Keratinocyte (primary cell): ENCODE measurements at regions not wholly inside any gene's neighbourhood (a gene's known extent, or its start where the extent isn't known, plus 50 kb on each side); places are given as distances from the start of the nearest gene placed in this dataset.
"Not testable (repeated sequence)": the region's sequence is repeated elsewhere in the genome, so short reads cannot be mapped to it uniquely, and the experiment has no call there.

Experiments
- DNase-seq: peaks from one replicate; pipeline ENCODE4 v3.0.0-alpha.2; 2011; ENCODE audit warnings: low read depth, missing footprints, low spot score
- FAIRE-seq: peaks from 2 replicates; lab custom pipeline; 2011; peaks lifted over from hg19 to GRCh38; lab: Jason Lieb, UNC
- H2AFZ ChIP-seq: 2 replicates; pipeline ENCODE4 v1.6.0; 2012; ENCODE audit warnings: low read length, control low read depth, inconsistent platforms; ENCODE audit not compliant: control insufficient read depth
- H3K27ac ChIP-seq: 2 replicates; pipeline ENCODE4 v1.5.1; 2011; ENCODE audit warnings: low read length; ENCODE audit not compliant: control insufficient read depth, insufficient read depth
- H3K27me3 ChIP-seq: 3 replicates; pipeline ENCODE4 v1.6.0; 2011; ENCODE audit warnings: low read length; ENCODE audit not compliant: control insufficient read depth, insufficient read depth; ENCODE audit errors: extremely low read depth
- H3K36me3 ChIP-seq, 2 experiments: 2 replicates in 1 of 2; 3 replicates in 1 of 2; pipeline ENCODE4 v1.5.1; 2011; ENCODE audit warnings: low read length in 2 of 2, mild to moderate bottlenecking in 1 of 2; ENCODE audit not compliant: control insufficient read depth in 2 of 2, insufficient read depth in 2 of 2; ENCODE audit errors: extremely low read depth in 1 of 2
- H3K4me1 ChIP-seq: 3 replicates; pipeline ENCODE4 v1.5.1; 2011; ENCODE audit warnings: low read length; ENCODE audit not compliant: control insufficient read depth, insufficient read depth; ENCODE audit errors: extremely low read depth
- H3K4me2 ChIP-seq: 3 replicates; pipeline ENCODE4 v1.6.0; 2011; ENCODE audit warnings: low read depth, low read length; ENCODE audit not compliant: control insufficient read depth, insufficient read depth; ENCODE audit errors: extremely low read depth
- H3K4me3 ChIP-seq, 3 experiments: fragments of 200-600 bp in 1 of 3; sonication (generic) in 1 of 3; 2 replicates in 2 of 3; 3 replicates in 1 of 3; pipeline ENCODE4 v1.5.1; 2011 to 2016; ENCODE audit warnings: low read length in 3 of 3, mild to moderate bottlenecking in 3 of 3, control low read depth in 2 of 3, inconsistent platforms in 1 of 3, low read depth in 1 of 3, mixed read lengths in 1 of 3, mixed run types in 1 of 3, moderate library complexity in 1 of 3; ENCODE audit not compliant: control insufficient read depth in 2 of 3, insufficient read depth in 2 of 3; ENCODE audit errors: extremely low read depth in 1 of 3
- H3K79me2 ChIP-seq: 2 replicates; pipeline ENCODE4 v1.6.0; 2012; ENCODE audit warnings: low read length; ENCODE audit not compliant: control insufficient read depth, insufficient read depth
- H3K9ac ChIP-seq: 3 replicates; pipeline ENCODE4 v1.6.0; 2011; ENCODE audit warnings: low read length; ENCODE audit not compliant: control insufficient read depth, insufficient read depth; ENCODE audit errors: extremely low read depth
- H3K9me1 ChIP-seq: 3 replicates; pipeline ENCODE4 v1.6.0; 2011; ENCODE audit warnings: low read length; ENCODE audit not compliant: control insufficient read depth, insufficient read depth; ENCODE audit errors: extremely low read depth
- H3K9me3 ChIP-seq: 2 replicates; pipeline ENCODE4 v1.5.1; 2012; ENCODE audit warnings: low read depth, low read length; ENCODE audit not compliant: control insufficient read depth
- H4K20me1 ChIP-seq: 3 replicates; pipeline ENCODE4 v1.6.0; 2011; ENCODE audit warnings: low read length; ENCODE audit not compliant: control insufficient read depth, insufficient read depth; ENCODE audit errors: extremely low read depth
- dilution Hi-C: fragments of 300-500 bp; cut with MboI; formaldehyde crosslinking; loops from one replicate; pipeline ENCODE4 v1.7.0; 2020; ENCODE audit warnings: low sequenced_read_pairs; ENCODE audit not compliant: extremely low pct_ligation_motif_present

DNA sequence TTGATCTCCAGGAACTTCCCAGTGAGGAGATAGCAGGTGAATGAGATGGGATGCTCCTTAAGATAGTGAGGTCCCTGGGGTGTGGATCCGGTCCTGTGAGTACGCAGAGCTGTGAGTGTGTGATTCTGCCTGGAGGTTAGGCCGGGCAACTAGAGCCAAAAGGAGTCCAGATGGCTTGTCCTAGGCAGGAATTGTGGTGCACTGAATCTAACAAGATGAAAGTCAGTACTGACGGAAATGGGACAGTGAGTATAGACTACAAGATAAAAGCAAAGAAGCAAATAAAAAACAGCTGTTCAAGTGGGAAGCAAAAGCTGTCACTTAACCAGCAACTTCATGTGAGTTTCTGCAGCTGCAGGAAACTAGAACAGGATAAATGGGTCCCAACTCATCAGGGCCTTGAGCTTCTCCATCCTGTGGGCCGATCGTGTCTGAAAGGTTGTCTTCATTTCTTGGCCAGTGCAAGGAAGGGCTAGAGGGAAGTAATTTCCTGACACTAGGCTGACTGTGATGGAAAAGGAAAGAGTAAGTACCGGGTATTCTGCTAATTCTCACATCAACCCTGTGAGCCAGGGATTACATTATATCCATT, 74.2 kb downstream of the ARHGAP11B start:
- H3K79me2 ChIP-seq, H3K27ac ChIP-seq, dilution Hi-C loops, FAIRE-seq, DNase-seq, H2AFZ ChIP-seq, H3K4me1 ChIP-seq, H3K9me3 ChIP-seq, H4K20me1 ChIP-seq, H3K9me1 ChIP-seq, H3K9ac ChIP-seq, H3K4me3 ChIP-seq, H3K36me3 ChIP-seq, H3K27me3 ChIP-seq, H3K4me2 ChIP-seq: not testable (repeated sequence)

DNA sequence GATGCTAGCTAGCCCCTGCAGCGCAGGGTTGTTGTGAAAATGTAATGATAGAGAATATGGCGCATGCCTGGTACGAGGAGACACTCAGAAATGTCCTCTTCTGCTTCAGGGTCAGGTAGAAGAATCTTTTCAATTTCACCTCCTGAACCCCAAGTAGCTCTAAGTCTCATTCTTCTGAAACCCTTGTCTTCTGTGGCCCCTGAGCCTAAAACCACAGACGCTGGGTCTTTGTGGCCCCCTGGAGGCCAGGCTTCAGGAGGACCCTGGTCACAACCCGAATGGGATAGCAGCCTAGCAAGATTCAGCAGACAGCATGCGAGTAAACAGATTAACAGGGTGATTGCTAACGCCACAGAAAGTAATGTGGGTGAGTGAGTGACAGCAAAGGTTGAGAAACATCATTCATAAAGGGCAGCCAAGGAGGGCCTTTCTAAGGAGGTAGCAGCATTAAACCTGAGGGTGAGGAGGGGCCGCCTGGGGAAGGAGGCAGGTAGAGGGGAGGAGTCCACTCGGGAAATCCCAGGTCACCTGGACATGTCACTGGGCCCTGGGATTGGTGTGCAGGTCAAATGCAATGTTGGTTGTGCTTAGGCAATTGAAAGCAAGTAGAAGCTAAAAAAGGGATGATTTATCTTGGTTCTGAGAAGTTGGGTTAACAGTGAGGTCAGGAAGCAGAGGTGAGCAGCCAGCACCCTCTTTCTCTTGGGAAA, 82.2 kb downstream of the ARHGAP11B start:
- H2AFZ ChIP-seq, DNase-seq, H3K27ac ChIP-seq, H3K4me2 ChIP-seq, H3K4me1 ChIP-seq, H3K9me3 ChIP-seq, dilution Hi-C loops, H3K79me2 ChIP-seq, H4K20me1 ChIP-seq, H3K9me1 ChIP-seq, H3K4me3 ChIP-seq, H3K27me3 ChIP-seq, H3K36me3 ChIP-seq, H3K9ac ChIP-seq, FAIRE-seq: not testable (repeated sequence)

DNA sequence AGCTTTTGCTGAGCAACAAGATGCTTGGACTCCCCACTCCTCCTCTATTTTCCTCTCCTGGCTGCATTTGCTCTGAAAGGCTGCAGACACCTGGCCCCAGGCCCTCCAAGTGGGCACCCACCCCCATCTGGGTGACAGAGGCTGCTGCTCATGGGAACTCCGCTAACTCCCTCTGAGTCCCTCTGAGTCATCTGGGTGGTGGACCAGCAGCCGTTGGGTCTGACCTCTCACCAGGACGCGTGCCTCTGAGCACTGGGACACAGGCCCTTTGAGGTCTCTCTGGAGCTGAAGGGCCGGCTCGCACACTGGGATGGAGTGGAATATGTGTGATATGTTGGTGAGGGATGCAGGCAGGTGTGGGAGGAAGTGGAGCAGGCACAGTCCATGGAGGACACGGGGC, 82.9 kb downstream of the ARHGAP11B start:
- H3K36me3 ChIP-seq, FAIRE-seq, H3K27me3 ChIP-seq, H4K20me1 ChIP-seq, H3K27ac ChIP-seq, DNase-seq, H3K79me2 ChIP-seq, H3K9ac ChIP-seq, dilution Hi-C loops, H3K9me3 ChIP-seq, H3K4me3 ChIP-seq, H2AFZ ChIP-seq, H3K4me2 ChIP-seq, H3K9me1 ChIP-seq, H3K4me1 ChIP-seq: not testable (repeated sequence)

DNA sequence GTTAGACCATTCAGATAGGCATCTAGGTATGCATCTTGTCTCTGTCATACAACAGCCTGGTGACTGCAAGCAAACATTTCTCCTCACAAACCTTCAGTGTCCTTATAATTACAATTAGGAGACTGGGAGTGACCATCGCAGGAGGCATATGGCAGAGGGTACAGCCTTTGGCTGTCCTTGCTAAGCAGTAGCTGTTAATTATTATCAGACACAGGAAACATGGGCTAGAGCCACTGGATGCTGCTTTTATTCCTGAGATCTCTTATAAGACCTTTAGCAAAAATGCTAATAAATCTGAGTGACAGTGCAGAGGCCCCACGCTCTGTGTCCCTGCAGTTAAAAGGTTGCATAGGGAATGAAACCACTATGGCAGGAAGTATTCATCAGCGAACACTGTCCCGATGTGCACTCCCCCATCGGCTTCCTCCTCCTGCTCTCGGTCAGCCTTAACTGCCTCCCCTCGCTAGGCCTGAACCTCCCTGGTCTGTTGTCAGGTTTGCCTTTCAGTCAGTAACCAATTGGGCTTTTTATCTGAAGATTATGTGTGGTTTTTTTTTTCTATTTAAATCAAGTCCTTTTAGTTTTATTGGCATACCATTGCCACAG, 92.2 kb downstream of the ARHGAP11B start:
- H3K27me3 ChIP-seq, H3K4me1 ChIP-seq, H3K9me1 ChIP-seq, FAIRE-seq, DNase-seq, dilution Hi-C loops, H3K9ac ChIP-seq, H3K27ac ChIP-seq, H2AFZ ChIP-seq, H3K36me3 ChIP-seq, H4K20me1 ChIP-seq, H3K9me3 ChIP-seq, H3K79me2 ChIP-seq, H3K4me3 ChIP-seq, H3K4me2 ChIP-seq: not testable (repeated sequence)

DNA sequence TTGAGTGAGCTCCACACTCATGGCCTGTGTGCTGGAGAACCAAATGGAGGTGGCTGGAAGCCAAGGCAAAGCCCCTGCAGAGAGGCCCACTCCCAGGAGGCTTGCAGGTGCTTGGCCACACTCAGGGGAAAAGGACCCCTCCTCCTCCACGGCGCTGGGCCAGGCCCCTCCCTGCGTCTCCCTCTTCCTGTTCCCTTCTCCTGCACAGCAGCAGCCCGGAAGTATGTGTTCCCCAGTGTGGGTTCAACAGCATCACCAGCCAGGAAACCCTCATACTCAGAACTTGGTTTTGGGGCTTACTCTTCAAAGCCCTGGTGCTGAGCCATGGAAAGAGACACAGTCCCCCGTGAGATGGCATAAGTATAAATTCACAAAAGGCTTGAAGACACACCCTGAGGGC, 93.4 kb downstream of the ARHGAP11B start:
- dilution Hi-C loops, H3K27ac ChIP-seq, DNase-seq, H3K4me2 ChIP-seq, H3K4me1 ChIP-seq, FAIRE-seq, H2AFZ ChIP-seq, H3K79me2 ChIP-seq, H3K4me3 ChIP-seq, H3K9me3 ChIP-seq, H3K9me1 ChIP-seq, H4K20me1 ChIP-seq, H3K9ac ChIP-seq, H3K27me3 ChIP-seq, H3K36me3 ChIP-seq: not testable (repeated sequence)
